ENCODE measurements at regions not wholly inside any gene's neighbourhood (a gene's known extent, or its start where the extent isn't known, plus 50 kb on each side); places are given as distances from the start of the nearest gene placed in this dataset.

- no peak for TF ChIP-seq POLR2A (IDR thresholded peaks at IDR 0.05)
- no peak for TF ChIP-seq CTCF (IDR thresholded peaks at IDR 0.05)
These were observed 108.1 kb upstream of the MAGI3 start for GRCh38 chr1:113282008-113282892.

Measured in body of pancreas (tissue), 4 donors.